Subcutaneous abdominal adipose tissue (tissue), 5 donors: ENCODE measurements at regions not wholly inside any gene's neighbourhood (a gene's known extent, or its start where the extent isn't known, plus 50 kb on each side); places are given as distances from the start of the nearest gene placed in this dataset.

Experiments used
- H3K27ac ChIP-seq: one replicate; pipeline ENCODE4 v1.7.0; 2013; ENCODE audit warnings: low read depth, mild to moderate bottlenecking, inconsistent platforms, low read length, moderate library complexity
- H3K27me3 ChIP-seq, 5 donors: one replicate each; pipeline ENCODE4 v1.7.0; 2013; ENCODE audit warnings: low read length in 5 of 5, inconsistent platforms in 1 of 5; ENCODE audit not compliant: control insufficient read depth in 5 of 5, insufficient read depth in 4 of 5
- H3K36me3 ChIP-seq, 5 donors: one replicate each; pipeline ENCODE4 v1.7.0; 2013; ENCODE audit warnings: low read length in 5 of 5; ENCODE audit not compliant: control insufficient read depth in 5 of 5, insufficient read depth in 5 of 5
- H3K4me1 ChIP-seq, 5 donors: one replicate each; pipeline ENCODE4 v1.7.0; 2013; ENCODE audit warnings: low read length in 5 of 5, mild to moderate bottlenecking in 3 of 5, moderate library complexity in 1 of 5; ENCODE audit not compliant: control insufficient read depth in 5 of 5, insufficient read depth in 5 of 5
- H3K4me3 ChIP-seq, 5 donors: one replicate each; pipeline ENCODE4 v1.7.0; 2013; ENCODE audit warnings: low read length in 5 of 5, low read depth in 1 of 5
- H3K9ac ChIP-seq, 5 donors: one replicate each; pipeline ENCODE4 v1.7.0; 2013; ENCODE audit warnings: low read length in 5 of 5, mild to moderate bottlenecking in 4 of 5, moderate library complexity in 3 of 5
- H3K9me3 ChIP-seq, 5 donors: one replicate each; pipeline ENCODE4 v1.7.0; 2013; ENCODE audit warnings: low read length in 5 of 5; ENCODE audit not compliant: control insufficient read depth in 5 of 5
- donor health status: healthy.
- donor health status: healthy.
- donor health status: healthy.
- donor health status: healthy.
- donor health status: healthy.

DNA sequence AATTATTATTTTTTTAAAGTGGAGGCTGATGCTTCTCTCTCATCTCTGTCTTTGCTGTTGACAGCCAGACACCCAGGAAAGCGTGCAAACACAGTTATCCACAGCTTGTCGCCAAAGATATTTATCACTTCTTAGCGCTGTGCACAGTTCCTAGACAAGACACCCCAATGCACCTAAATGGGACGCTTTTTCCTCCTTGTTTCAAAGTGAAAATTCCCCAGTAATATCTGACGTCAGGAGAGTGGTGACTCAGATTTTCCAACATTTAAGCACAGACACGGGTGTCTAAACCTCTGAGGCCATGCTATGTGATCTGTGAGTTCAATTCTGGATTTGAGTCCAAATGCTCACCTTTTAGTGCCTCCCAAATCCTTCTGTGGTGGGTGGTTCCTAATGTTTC is 151.6 kb downstream of the EMX2 start:
- Histone ChIP-seq H3K4me3 (no peak overlapping the region), H3K36me3 (no peaks in the 10 kb centered on the region), H3K27me3 (no peaks in the 10 kb centered on the region), H3K4me1 (no peaks in the 10 kb centered on the region), H3K9me3 (no peaks in the 10 kb centered on the region), H3K27ac (no peak overlapping the region), H3K9ac (no peak overlapping the region)

DNA sequence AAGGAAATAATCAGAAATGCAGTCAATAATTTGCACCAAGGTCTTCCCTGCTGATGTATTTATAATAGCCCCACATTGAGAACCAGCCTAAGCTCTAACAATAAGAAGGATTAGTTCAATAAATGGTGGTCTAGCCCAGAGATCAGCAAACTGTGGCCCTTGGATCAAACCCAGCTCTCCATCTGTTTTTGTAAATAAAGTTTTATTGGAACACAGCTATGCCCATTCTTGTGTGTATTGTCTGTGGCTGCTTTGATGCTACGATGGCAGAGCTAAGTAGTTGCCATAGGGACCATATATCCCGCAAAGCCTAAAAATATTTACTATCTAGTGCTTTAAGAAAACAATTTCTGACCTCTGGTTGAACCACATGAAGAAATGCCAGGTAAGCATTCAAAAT is 154.9 kb downstream of the EMX2 start:
- no peaks in the 10 kb centered on the region for H3K27me3 ChIP-seq

DNA sequence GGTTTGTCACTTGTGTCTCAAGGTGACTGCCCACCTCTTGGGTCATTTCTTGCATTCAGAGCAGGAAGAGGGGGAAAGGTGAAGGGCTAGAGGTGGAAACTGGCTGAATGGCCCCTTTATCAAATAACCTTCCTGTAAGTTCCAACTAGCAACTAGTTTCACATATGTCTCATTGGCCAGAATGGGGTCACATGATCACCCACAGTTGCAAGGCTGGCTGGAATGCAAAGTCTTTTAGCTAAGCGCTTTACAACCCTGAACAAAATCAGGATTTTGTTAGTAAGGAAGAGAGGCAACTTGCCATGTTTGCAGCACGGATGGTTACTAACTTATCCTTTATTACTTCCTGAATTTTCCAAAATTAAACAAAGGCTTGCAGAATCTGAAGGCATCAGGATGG is 156.3 kb downstream of the EMX2 start:
- no peak overlapping the region for H3K27ac ChIP-seq
- H3K36me3 ChIP-seq: no peaks in the 10 kb centered on the region
- no peak overlapping the region for H3K4me3 ChIP-seq
- no peak overlapping the region for H3K9ac ChIP-seq
- no peaks in the 10 kb centered on the region for H3K4me1 ChIP-seq
- no peaks in the 10 kb centered on the region for H3K9me3 ChIP-seq
- no peaks in the 10 kb centered on the region for H3K27me3 ChIP-seq

More for the DNA sequence above, 154.9 kb downstream of the EMX2 start:
- Histone ChIP-seq H3K9me3 (no peaks in the 10 kb centered on the region), H3K27ac (no peak overlapping the region), H3K4me3 (no peak overlapping the region), H3K9ac (no peak overlapping the region), H3K36me3 (no peaks in the 10 kb centered on the region), H3K4me1 (no peaks in the 10 kb centered on the region)

DNA sequence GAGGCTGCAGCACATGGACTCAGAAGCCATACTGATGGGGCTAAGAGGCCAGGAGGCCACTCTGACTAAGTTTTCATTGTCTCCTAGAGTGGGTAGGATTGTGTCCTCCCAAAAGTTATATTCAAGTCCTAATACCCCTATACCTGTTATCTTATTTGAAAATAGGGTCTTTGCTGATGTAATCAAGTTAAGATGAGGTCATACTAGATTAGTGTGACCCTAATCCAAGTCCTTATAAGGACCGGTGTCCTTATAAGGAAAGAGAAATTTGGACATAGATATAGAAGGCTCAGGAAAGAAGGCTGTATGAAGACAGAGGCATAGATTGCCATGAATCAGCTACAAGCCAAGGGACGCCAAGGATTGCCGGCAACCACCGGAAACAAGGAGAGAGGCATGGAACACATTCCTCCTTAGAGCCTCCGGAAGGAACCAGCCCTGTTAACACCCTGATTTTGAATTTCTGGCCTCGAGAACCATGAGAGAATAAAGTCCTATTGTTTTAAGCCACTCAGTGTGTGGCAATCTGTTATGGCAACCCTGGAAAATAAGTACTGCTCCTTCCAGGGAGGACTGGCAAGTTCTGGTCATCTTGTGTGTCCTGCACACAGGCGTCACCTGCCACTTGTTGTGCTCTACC is 157.0 kb downstream of the EMX2 start:
- no peaks in the 10 kb centered on the region for H3K27me3 ChIP-seq
- no peak overlapping the region for H3K27ac ChIP-seq
- H3K36me3 ChIP-seq: no peaks in the 10 kb centered on the region
- no peak overlapping the region for H3K9ac ChIP-seq
- H3K9me3 ChIP-seq: no peaks in the 10 kb centered on the region
- H3K4me3 ChIP-seq: no peak overlapping the region
- no peaks in the 10 kb centered on the region for H3K4me1 ChIP-seq

- no peak overlapping the region for H3K9ac ChIP-seq
Measured at GRCh38 chr10:117710181-117710798, 167.7 kb downstream of the EMX2 start.

GRCh38 chr10:117716889-117717288 is 174.3 kb downstream of the EMX2 start:
- Histone ChIP-seq H3K9me3 (peaks cover 2 to 16% (median 8%) of the 10 kb centered on the region in 5 donors), H3K4me1 (no peaks in the 10 kb centered on the region), H3K4me3 (no peak overlapping the region), H3K27me3 (peaks cover 0 to 6% (median 0%) of the 10 kb centered on the region in 5 donors), H3K9ac (no peak overlapping the region), H3K36me3 (no peaks in the 10 kb centered on the region), H3K27ac (no peak overlapping the region)

More at GRCh38 chr10:117710181-117710798, 167.7 kb downstream of the EMX2 start:
- no peak overlapping the region for H3K27ac ChIP-seq
- H3K36me3 ChIP-seq: no peaks in the 10 kb centered on the region
- no peaks in the 10 kb centered on the region for H3K27me3 ChIP-seq
- H3K4me1 ChIP-seq: no peaks in the 10 kb centered on the region
- H3K4me3 ChIP-seq: no peak overlapping the region
- peaks cover 0 to 8% (median 4%) of the 10 kb centered on the region in 5 donors for H3K9me3 ChIP-seq

GRCh38 chr10:117718986-117719920 is 176.7 kb downstream of the EMX2 start:
- no peaks in the 10 kb centered on the region for H3K4me1 ChIP-seq
- H3K9me3 ChIP-seq: peaks cover 2 to 16% (median 8%) of the 10 kb centered on the region in 5 donors
- no peak overlapping the region for H3K4me3 ChIP-seq
- H3K36me3 ChIP-seq: no peaks in the 10 kb centered on the region
- no peak overlapping the region for H3K9ac ChIP-seq
- peaks cover 0 to 6% (median 0%) of the 10 kb centered on the region in 5 donors for H3K27me3 ChIP-seq
- no peak overlapping the region for H3K27ac ChIP-seq

DNA sequence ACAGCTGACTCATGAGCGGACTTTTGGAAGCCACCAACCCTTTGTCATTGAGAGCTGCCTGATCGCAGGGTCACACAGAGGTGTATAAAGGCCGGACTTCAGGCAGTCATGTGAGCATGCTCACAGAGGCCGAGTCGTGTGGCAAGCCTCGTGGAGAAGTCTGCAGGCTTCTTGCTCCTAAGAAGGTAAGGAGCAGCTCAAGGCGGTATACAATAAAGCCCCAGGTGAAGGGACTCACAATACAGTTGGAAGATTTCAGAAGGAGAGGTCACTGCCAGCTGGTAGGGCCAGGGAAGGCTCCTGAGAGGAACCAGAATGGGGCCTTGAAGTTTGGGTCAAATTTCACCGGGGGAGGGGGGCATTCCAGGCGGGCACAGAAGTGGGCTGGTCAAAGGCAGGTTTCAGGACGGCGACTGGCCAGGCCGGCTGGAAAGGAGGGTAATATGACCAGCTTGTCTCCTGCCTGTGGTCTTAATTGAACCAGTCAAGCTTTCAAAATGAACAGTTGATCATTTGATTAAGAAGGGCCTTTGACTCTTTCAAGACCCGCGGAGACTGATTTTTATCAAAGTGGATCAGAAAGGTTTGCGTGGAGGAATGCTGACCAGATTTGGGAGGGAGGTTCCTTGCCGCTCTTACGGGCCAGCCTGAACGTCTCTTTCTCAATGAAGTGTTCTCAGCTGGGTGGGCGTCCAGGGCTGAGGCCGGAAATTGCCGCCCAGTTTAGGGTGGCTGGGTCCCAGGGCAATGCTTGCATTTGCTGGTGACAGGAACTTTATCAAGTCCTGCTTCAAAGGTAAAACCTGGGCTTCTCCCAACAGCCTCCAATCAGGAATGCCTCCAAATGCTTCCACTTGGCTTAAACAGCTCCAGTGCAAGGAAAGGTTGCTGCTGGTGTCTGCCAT is 178.6 kb downstream of the EMX2 start:
- H3K36me3 ChIP-seq: no peaks in the 10 kb centered on the region
- H3K9ac ChIP-seq: no peak overlapping the region
- no peak overlapping the region for H3K27ac ChIP-seq

DNA sequence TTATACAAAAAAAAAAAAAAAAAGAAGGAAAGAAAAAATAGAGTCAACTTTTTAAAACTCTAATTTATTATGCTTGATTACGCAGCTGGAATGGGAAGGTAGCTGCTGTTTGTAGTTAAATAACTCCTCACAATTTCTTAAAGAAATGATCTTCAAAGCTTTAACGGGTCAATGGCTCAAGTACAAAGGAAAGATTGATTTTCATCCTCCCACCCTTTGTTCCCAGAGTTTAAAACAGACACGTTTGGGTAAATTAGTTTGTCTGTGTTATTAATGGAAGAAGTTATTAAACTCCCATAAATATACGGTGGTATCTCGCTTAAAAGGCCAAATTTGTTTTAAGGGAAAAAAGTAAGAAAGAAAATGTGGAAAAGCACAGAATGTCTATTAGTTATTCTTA is 179.3 kb downstream of the EMX2 start:
- peaks cover 2 to 8% (median 5%) of the 10 kb centered on the region in 5 donors for H3K9me3 ChIP-seq
- H3K27me3 ChIP-seq: peaks cover 0 to 6% (median 0%) of the 10 kb centered on the region in 5 donors

More for the DNA sequence above, 178.6 kb downstream of the EMX2 start:
- Histone ChIP-seq H3K27me3 (peaks cover 0 to 6% (median 0%) of the 10 kb centered on the region in 5 donors), H3K4me1 (no peaks in the 10 kb centered on the region), H3K9me3 (peaks cover 2 to 8% (median 5%) of the 10 kb centered on the region in 5 donors), H3K4me3 (no peak overlapping the region)

More for the DNA sequence above, 179.3 kb downstream of the EMX2 start:
- H3K4me1 ChIP-seq: no peaks in the 10 kb centered on the region
- no peaks in the 10 kb centered on the region for H3K36me3 ChIP-seq
- H3K27ac ChIP-seq: no peak overlapping the region
- no peak overlapping the region for H3K4me3 ChIP-seq
- H3K9ac ChIP-seq: no peak overlapping the region
